OCI-LY3 (cell line): ENCODE measurements at regions not wholly inside any gene's neighbourhood (a gene's known extent, or its start where the extent isn't known, plus 50 kb on each side); places are given as distances from the start of the nearest gene placed in this dataset.

Experiments
- H2AFZ ChIP-seq: fragments of 200-600, 300-600 bp; shearing (Covaris generic); 2 replicates; pipeline ENCODE4 v1.6.0; 2014; ENCODE audit warnings: antibody characterized with exemption, low read depth, low read length
- H3K27ac ChIP-seq: fragments of 200-600, 300-600 bp; sonication (generic); 2 replicates; pipeline ENCODE4 v1.5.1; 2014; ENCODE audit warnings: mild to moderate bottlenecking, low read length, moderate library complexity, mixed read lengths
- H3K27me3 ChIP-seq: fragments of 200-600, 300-600 bp; sonication (generic); 2 replicates; pipeline ENCODE4 v1.6.1; 2014; ENCODE audit warnings: low read depth, low read length, mixed read lengths
- H3K36me3 ChIP-seq: fragments of 200-600, 300-600 bp; sonication (generic); replicated peaks from 2 replicates; pipeline ENCODE3; 2014; ENCODE audit warnings: low read depth, low read length, mixed read lengths
- H3K4me1 ChIP-seq: fragments of 300-600, 200-600 bp; sonication (generic); 2 replicates; pipeline ENCODE4 v1.6.1; 2014; ENCODE audit warnings: low read length, mixed read lengths
- H3K4me2 ChIP-seq: fragments of 200-600, 300-600 bp; sonication (generic); 2 replicates; pipeline ENCODE4 v1.6.1; 2014; ENCODE audit warnings: low read length, mixed read lengths
- H3K4me3 ChIP-seq: fragments of 300-600, 200-600 bp; sonication (generic); 2 replicates; pipeline ENCODE4 v1.5.1; 2014; ENCODE audit warnings: antibody characterized with exemption, mild to moderate bottlenecking, low read length, moderate library complexity
- H3K79me2 ChIP-seq: fragments of 300-600, 200-600 bp; shearing (Covaris generic); 2 replicates; pipeline ENCODE4 v1.6.1; 2014; ENCODE audit warnings: mild to moderate bottlenecking, low read length, mixed read lengths
- H3K9ac ChIP-seq: fragments of 300-600, 200-600 bp; shearing (Covaris generic); 2 replicates; pipeline ENCODE4 v1.6.0; 2014; ENCODE audit warnings: mild to moderate bottlenecking, low read length, moderate library complexity
- H3K9me3 ChIP-seq: fragments of 200-600, 300-600 bp; shearing (Covaris generic); 2 replicates; pipeline ENCODE4 v1.6.1; 2014; ENCODE audit warnings: low read length, mixed read lengths; ENCODE audit not compliant: insufficient read depth
- H4K20me1 ChIP-seq: fragments of 200-600, 300-600 bp; sonication (generic); 2 replicates; pipeline ENCODE4 v1.6.1; 2016; ENCODE audit warnings: low read length, mixed read lengths; ENCODE audit not compliant: insufficient read depth
- CTCF ChIP-seq: fragments of 200-600, 300-600 bp; sonication (generic); IDR thresholded peaks from 2 replicates; pipeline ENCODE4 v1.5.1; 2014; ENCODE audit warnings: antibody characterized with exemption, low read length, low read depth
- EZH2phosphoT487 ChIP-seq: fragments of 200-600 bp; shearing (Covaris generic); IDR thresholded peaks from 2 replicates; pipeline ENCODE4 v1.6.1; 2018; ENCODE audit warnings: antibody characterized with exemption, mixed run types, low read depth

DNA sequence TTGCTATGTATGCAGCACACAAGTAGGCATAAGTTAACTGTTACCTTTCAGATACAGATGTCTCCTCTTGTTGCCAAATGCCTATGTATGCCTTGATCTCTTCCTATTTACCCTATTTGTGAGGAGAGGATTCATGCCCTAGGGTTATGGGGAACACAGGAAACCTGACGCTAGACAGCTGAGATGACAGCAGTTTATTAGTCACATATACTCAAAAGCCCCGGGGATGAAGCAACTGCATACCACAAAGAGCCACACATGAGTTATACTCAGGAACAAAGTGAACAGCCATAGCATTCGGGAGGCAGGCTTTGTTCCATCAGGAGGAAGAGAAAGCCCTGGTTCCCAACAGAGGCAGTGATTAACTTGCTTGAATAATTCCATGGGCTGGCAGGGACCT lies 1011.7 kb upstream of the PCDH7 start:
- Histone ChIP-seq H3K27ac (no peak overlapping the region), H3K9ac (no peak overlapping the region), H2AFZ (no peak overlapping the region), H3K9me3 (peaks cover 8% of the 10 kb centered on the region; the same call in 1 of the 2 replicates), H3K27me3 (no peaks in the 10 kb centered on the region), H3K4me1 (no peaks in the 10 kb centered on the region), H3K36me3 (no peaks in the 10 kb centered on the region), H3K4me3 (no peak overlapping the region), H4K20me1 (no peaks in the 10 kb centered on the region), H3K79me2 (no peaks in the 10 kb centered on the region), H3K4me2 (no peak overlapping the region)
- TF ChIP-seq CTCF (no peak), EZH2phosphoT487 (no peak)

DNA sequence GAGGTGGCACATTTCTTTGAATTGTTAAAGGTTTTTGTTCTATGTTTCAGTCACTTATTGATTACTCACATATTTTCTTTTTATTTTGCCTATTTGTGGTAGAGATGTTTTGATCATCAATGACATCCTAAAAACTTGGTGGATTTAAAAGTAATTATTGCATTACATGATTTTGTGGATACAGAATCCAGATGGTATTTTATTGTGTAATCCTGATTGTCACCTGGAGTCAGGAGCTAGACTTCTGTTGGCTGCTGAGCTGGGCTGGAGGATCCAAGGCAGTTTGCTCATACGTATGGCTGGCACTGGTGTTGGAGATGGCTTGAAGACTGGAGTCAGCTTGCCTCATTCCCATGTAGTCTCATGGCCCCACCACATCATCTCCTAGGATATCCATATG lies 1009.6 kb upstream of the PCDH7 start:
- H3K27me3 ChIP-seq: no peaks in the 10 kb centered on the region
- H3K4me1 ChIP-seq: no peaks in the 10 kb centered on the region
- H2AFZ ChIP-seq: no peak overlapping the region
- no peak overlapping the region for H3K27ac ChIP-seq
- no peak overlapping the region for H3K4me3 ChIP-seq
- no peak overlapping the region for H3K9ac ChIP-seq
- no peaks in the 10 kb centered on the region for H3K79me2 ChIP-seq
- no peak overlapping the region for H3K4me2 ChIP-seq
- H4K20me1 ChIP-seq: no peaks in the 10 kb centered on the region
- peaks cover 8% of the 10 kb centered on the region; the same call in 1 of the 2 replicates for H3K9me3 ChIP-seq
- TF ChIP-seq CTCF: no peak
- TF ChIP-seq EZH2phosphoT487: no peak
- H3K36me3 ChIP-seq: no peaks in the 10 kb centered on the region

- no peak overlapping the region for H3K4me3 ChIP-seq
- no peaks in the 10 kb centered on the region for H3K79me2 ChIP-seq
- TF ChIP-seq EZH2phosphoT487 (no peak), CTCF (no peak)
- no peak overlapping the region for H2AFZ ChIP-seq
- H3K27me3 ChIP-seq: no peaks in the 10 kb centered on the region
- H3K4me1 ChIP-seq: no peaks in the 10 kb centered on the region
- H4K20me1 ChIP-seq: no peaks in the 10 kb centered on the region
- no peak overlapping the region for H3K4me2 ChIP-seq
- no peaks in the 10 kb centered on the region for H3K36me3 ChIP-seq
- H3K9me3 ChIP-seq: peaks cover 8% of the 10 kb centered on the region; the same call in 1 of the 2 replicates
- H3K27ac ChIP-seq: no peak overlapping the region
- no peak overlapping the region for H3K9ac ChIP-seq
Measured at GRCh38 chr4:29711226-29711625, 1008.9 kb upstream of the PCDH7 start.

DNA sequence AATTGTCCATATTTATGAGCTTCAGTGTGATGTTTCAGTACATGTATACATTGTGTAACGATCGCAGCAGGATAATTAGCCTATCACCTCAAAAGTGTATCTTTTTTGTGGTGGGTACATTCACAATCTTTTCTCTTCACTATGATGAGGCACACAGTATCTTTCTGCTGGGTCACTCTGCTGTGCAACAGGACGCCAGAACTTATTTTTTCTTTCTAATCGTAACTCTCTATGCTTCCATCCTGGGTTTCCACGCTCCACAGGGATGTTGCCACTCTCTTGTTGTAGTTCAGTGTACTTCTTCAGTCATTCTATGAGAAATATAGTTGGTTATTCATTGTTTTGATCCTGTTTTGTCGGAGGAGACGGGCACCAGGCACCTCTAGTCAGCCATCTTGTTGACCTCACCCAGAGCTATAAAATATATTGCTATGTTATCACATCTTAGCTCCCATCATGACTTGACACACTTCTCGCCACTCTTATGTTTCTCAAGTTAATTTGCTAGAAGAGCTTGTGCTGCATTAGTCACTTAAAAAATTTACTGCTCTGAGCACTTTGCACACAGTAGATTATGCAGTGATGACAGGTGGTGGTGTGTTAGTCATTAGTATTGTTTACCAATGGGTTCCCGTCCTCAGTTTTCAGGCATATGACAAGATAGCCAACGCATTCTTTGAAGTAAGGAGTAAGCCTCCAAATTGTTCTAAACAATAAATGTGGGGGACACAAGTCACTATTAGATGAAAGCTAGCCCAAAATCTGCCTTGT lies 1002.7 kb upstream of the PCDH7 start:
- Histone ChIP-seq H3K27ac (no peak overlapping the region), H3K4me1 (no peaks in the 10 kb centered on the region), H3K4me2 (no peak overlapping the region), H4K20me1 (no peaks in the 10 kb centered on the region), H3K9ac (no peak overlapping the region), H3K79me2 (no peaks in the 10 kb centered on the region), H3K9me3 (peaks cover 4% of the 10 kb centered on the region; the same call in 1 of the 2 replicates), H3K4me3 (no peak overlapping the region), H3K36me3 (no peaks in the 10 kb centered on the region), H3K27me3 (no peaks in the 10 kb centered on the region), H2AFZ (no peak overlapping the region)
- TF ChIP-seq CTCF (no peak), EZH2phosphoT487 (no peak)
